ENCODE measurements at regions not wholly inside any gene's neighbourhood (a gene's known extent, or its start where the extent isn't known, plus 50 kb on each side); places are given as distances from the start of the nearest gene placed in this dataset.

DNA sequence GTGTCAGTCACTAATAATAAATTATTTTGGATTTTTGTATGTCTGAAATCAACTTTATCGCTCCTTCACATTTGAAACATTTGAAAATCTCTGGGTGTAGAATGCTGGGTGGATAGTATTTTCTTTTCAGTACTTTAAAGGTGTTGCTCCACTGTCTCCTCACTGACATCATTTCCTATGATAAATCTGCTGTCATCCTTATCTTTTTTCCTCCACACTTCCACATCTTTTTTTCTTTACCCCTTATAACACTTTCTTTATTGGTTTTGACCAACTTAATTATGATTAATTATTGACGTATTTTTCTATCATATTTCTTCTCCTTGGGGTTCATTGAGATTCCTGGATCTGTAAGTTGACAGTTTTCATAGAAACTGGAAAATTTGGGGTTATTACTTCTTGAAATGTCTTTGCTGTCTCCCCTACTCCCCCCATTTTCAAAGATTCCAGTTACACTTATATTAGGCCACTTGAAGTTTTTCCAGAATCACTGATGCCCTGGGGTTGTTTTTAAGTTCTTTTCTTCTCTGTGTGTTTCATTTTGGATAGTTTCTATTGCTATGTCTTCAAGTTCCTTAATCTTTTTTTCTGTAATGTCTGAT lies 177.5 kb upstream of the DIO3 start:
- Histone ChIP-seq H3K27ac (ENCODE audit: low read depth in 1 of 2, low read length in 2 of 2) (no peak overlapping the region), H3K9me3 (ENCODE audit: control insufficient read depth, low read length) (peaks cover 3% of the 10 kb centered on the region), H3K4me1 (ENCODE audit: control insufficient read depth in 1 of 2, insufficient read depth in 2 of 2, low read length in 2 of 2) (no peaks in the 10 kb centered on the region), H3K4me3 (ENCODE audit: low read length in 2 of 2) (no peak overlapping the region), H3K27me3 (ENCODE audit: control insufficient read depth in 1 of 2, insufficient read depth in 2 of 2, low read length in 1 of 2) (no peaks in the 10 kb centered on the region), H3K36me3 (ENCODE audit: control insufficient read depth in 1 of 2, insufficient read depth in 2 of 2, low read length in 1 of 2) (no peaks in the 10 kb centered on the region)
- no peak for ATAC-seq (ENCODE audit: low FRiP score)
- 87 to 90% methylated on average over 2 of the region's 2 CpGs for WGBS, 2 donors
- DNase-seq, result no peak
- intact Hi-C loops (cut with DNase I), result no loop called here

DNA sequence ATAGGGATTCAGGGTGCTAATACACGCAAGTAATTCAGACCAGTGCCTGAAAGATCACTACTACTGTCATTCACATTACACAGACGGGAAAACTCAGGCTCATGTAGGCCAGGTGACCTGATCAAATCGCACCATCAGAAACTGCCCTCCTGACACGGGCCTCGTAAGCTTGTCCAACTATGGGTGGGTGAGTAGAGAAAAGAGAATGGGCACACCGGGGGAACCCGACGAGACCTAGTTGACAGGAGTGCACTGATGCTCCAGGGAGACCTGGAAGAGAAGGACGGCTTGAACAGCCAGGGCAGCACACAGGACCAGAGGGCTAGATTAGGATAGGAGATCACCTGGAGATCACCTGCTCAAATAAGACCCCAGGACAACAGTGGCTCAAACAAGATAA lies 166.9 kb upstream of the DIO3 start:
- intact Hi-C loops (cut with DNase I), result no loop called here
- peaks cover 4% of the 10 kb centered on the region for H3K9me3 ChIP-seq (ENCODE audit: control insufficient read depth, low read length)
- H3K36me3 ChIP-seq (ENCODE audit: control insufficient read depth in 1 of 2, insufficient read depth in 2 of 2, low read length in 1 of 2), result no peaks in the 10 kb centered on the region
- ATAC-seq (ENCODE audit: low FRiP score) (no peak), DNase-seq (no peak)
- no peaks in the 10 kb centered on the region for H3K27me3 ChIP-seq (ENCODE audit: control insufficient read depth in 1 of 2, insufficient read depth in 2 of 2, low read length in 1 of 2)
- no peaks in the 10 kb centered on the region for H3K4me1 ChIP-seq (ENCODE audit: control insufficient read depth in 1 of 2, insufficient read depth in 2 of 2, low read length in 2 of 2)
- H3K27ac ChIP-seq (ENCODE audit: low read depth in 1 of 2, low read length in 2 of 2), result no peak overlapping the region
- H3K4me3 ChIP-seq (ENCODE audit: low read length in 2 of 2), result no peak overlapping the region
- 89 to 92% methylated on average over 9 of the region's 9 CpGs for WGBS, 2 donors

DNA sequence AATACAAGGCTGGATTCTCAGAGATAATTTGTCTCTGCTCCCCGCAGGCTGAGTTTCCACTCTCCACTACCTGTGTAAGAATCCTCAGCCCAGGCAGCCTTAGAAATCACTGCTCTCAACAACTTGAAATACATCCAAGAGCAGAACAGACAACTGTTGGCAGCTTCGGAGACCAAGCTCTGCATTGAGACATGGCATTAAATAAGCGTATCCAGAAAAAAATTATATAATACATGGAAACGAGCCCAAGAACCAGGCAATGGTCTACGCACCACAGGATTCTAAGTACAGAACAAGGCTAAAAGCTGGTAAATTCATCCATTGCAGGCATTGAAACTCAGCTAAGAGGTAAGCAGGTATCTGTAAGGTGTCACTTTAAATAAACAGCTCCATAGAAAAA lies 165.5 kb upstream of the DIO3 start:
- Histone ChIP-seq H3K27me3 (ENCODE audit: control insufficient read depth in 1 of 2, insufficient read depth in 2 of 2, low read length in 1 of 2) (no peaks in the 10 kb centered on the region), H3K27ac (ENCODE audit: low read depth in 1 of 2, low read length in 2 of 2) (no peak overlapping the region), H3K36me3 (ENCODE audit: control insufficient read depth in 1 of 2, insufficient read depth in 2 of 2, low read length in 1 of 2) (no peaks in the 10 kb centered on the region), H3K4me3 (ENCODE audit: low read length in 2 of 2) (no peak overlapping the region), H3K9me3 (ENCODE audit: control insufficient read depth, low read length) (peaks cover 4% of the 10 kb centered on the region), H3K4me1 (ENCODE audit: control insufficient read depth in 1 of 2, insufficient read depth in 2 of 2, low read length in 2 of 2) (no peaks in the 10 kb centered on the region)
- no peak for ATAC-seq (ENCODE audit: low FRiP score)
- intact Hi-C loops (cut with DNase I), result no loop called here
- 84 to 86% methylated on average over 5 of the region's 5 CpGs for WGBS, 2 donors
- no peak for DNase-seq

DNA sequence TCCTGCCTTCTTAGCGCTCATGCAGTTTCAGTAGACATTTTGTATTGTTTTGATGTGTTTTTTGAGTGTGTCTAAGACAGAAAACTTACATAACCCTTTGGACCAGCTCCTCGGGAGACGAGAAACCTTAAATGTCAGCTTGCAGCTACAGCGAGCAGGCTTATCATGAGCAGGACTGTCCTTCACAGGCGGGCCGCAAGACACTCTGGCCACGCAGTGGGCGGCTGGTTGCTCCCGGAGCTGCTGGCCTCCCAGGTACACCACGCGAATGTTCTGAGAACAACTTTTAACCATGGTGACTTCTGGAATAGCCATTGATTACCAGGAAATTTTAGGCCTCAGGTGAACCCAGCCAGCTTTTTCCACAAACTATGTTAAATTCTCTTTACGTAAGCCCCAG lies 164.1 kb upstream of the DIO3 start:
- Histone ChIP-seq H3K9me3 (ENCODE audit: control insufficient read depth, low read length) (peaks cover 3% of the 10 kb centered on the region), H3K36me3 (ENCODE audit: control insufficient read depth in 1 of 2, insufficient read depth in 2 of 2, low read length in 1 of 2) (no peaks in the 10 kb centered on the region), H3K4me1 (ENCODE audit: control insufficient read depth in 1 of 2, insufficient read depth in 2 of 2, low read length in 2 of 2) (no peaks in the 10 kb centered on the region), H3K27me3 (ENCODE audit: control insufficient read depth in 1 of 2, insufficient read depth in 2 of 2, low read length in 1 of 2) (no peaks in the 10 kb centered on the region), H3K27ac (ENCODE audit: low read depth in 1 of 2, low read length in 2 of 2) (no peak overlapping the region), H3K4me3 (ENCODE audit: low read length in 2 of 2) (no peak overlapping the region)
- DNase-seq, result no peak
- intact Hi-C loops (cut with DNase I), result no loop called here
- no peak for ATAC-seq (ENCODE audit: low FRiP score)
- 87% methylated on average over 12 of the region's 12 CpGs for WGBS, 2 donors

DNA sequence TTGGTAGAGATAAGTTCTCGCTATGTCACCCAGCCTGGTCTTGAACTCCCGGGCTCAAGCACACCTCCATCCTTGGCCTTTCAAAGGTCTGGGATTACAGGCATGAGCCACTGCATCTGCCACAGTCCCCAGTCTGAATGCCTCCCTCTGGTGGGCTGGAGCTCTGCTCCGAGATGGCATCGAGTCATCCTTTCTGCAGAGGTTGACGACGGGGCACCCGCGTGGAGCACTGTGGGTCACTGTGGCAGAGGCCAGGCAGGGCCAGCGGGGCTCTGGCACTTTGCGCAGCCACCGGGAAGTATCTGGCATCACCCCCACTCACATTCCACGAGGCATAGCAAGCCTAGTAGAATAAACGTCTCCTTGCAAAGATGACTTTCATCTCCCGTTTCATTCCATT lies 163.3 kb upstream of the DIO3 start:
- WGBS, 2 donors, result 62 to 73% methylated on average over 14 of the region's 14 CpGs
- ATAC-seq (ENCODE audit: low FRiP score), result no peak

DNA sequence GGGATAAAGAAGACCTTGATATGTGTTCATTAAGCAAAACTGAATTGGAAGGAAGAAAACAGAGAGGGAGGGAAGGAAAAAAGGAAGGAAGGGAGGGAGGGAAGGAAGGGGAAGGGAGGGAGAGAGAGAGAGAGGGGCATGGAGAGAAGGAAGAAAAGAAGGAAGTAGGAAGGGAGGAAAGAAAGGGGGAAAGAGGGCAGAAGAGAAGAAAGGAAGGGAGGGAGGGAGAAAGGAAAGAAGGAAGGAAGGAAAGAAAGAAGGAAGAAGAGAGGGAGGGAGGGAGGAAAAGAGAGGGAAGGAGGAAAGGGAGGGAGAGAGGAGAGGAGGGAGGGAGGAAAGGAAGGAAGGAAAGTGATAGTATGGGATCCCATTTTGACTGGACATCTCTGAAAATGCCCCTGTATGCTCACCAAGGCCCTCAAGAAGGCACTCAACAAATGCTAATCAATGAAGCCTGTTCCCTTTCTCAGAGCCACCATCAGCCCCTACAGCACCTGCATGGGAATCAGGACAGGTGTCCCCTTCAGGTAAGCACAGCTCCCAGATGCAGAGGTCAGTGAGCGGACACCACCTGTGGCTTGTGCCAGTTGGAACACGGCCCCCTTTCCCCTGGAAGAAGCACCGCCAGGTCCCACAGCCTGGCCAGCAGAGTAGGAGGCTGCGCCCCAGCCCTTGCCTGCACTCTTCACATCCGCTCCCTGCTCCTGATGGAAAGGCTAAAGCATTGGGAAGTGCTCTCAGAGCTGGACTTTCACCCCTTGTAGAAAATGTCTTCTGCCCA lies 161.4 kb upstream of the DIO3 start:
- peaks cover 2% of the 10 kb centered on the region for H3K9me3 ChIP-seq (ENCODE audit: control insufficient read depth, low read length)
- H3K27me3 ChIP-seq (ENCODE audit: control insufficient read depth in 1 of 2, insufficient read depth in 2 of 2, low read length in 1 of 2), result no peaks in the 10 kb centered on the region
- WGBS, 2 donors, result 87 to 89% methylated on average over 5 of the region's 5 CpGs
- H3K4me1 ChIP-seq (ENCODE audit: control insufficient read depth in 1 of 2, insufficient read depth in 2 of 2, low read length in 2 of 2), result no peaks in the 10 kb centered on the region
- DNase-seq (no peak), ATAC-seq (ENCODE audit: low FRiP score) (no peak)
- H3K27ac ChIP-seq (ENCODE audit: low read depth in 1 of 2, low read length in 2 of 2), result no peak overlapping the region
- H3K4me3 ChIP-seq (ENCODE audit: low read length in 2 of 2), result no peak overlapping the region
- no peaks in the 10 kb centered on the region for H3K36me3 ChIP-seq (ENCODE audit: control insufficient read depth in 1 of 2, insufficient read depth in 2 of 2, low read length in 1 of 2)
- intact Hi-C loops (cut with DNase I), result no loop called here

More for the DNA sequence above, 163.3 kb upstream of the DIO3 start:
- no peak for DNase-seq
- Histone ChIP-seq H3K27me3 (ENCODE audit: control insufficient read depth in 1 of 2, insufficient read depth in 2 of 2, low read length in 1 of 2) (no peaks in the 10 kb centered on the region), H3K4me1 (ENCODE audit: control insufficient read depth in 1 of 2, insufficient read depth in 2 of 2, low read length in 2 of 2) (no peaks in the 10 kb centered on the region), H3K36me3 (ENCODE audit: control insufficient read depth in 1 of 2, insufficient read depth in 2 of 2, low read length in 1 of 2) (no peaks in the 10 kb centered on the region), H3K27ac (ENCODE audit: low read depth in 1 of 2, low read length in 2 of 2) (no peak overlapping the region), H3K4me3 (ENCODE audit: low read length in 2 of 2) (no peak overlapping the region), H3K9me3 (ENCODE audit: control insufficient read depth, low read length) (peaks cover 2% of the 10 kb centered on the region)
- intact Hi-C loops (cut with DNase I), result no loop called here

DNA sequence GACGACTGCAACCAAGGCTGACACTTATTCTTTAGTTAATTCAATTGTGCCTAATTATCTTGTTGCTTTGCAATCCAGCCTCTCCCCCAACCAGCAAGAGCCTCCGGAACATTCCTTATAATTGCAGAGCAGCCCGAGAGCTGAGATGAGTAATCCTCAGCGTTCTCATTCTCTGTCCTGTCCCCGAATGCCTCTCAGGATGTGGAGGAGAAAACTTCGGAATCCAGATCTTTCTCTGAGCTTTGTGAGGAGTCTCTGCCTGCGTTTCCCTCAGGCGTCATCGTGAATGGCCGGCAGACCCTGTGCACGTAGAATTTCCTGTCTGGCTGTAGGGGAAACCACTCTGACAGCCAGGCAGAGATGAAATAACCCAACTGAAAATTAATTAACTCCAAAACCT lies 160.5 kb upstream of the DIO3 start:
- Histone ChIP-seq H3K27me3 (ENCODE audit: control insufficient read depth in 1 of 2, insufficient read depth in 2 of 2, low read length in 1 of 2) (no peaks in the 10 kb centered on the region), H3K4me3 (ENCODE audit: low read length in 2 of 2) (no peak overlapping the region), H3K27ac (ENCODE audit: low read depth in 1 of 2, low read length in 2 of 2) (no peak overlapping the region), H3K36me3 (ENCODE audit: control insufficient read depth in 1 of 2, insufficient read depth in 2 of 2, low read length in 1 of 2) (no peaks in the 10 kb centered on the region), H3K9me3 (ENCODE audit: control insufficient read depth, low read length) (no peaks in the 10 kb centered on the region), H3K4me1 (ENCODE audit: control insufficient read depth in 1 of 2, insufficient read depth in 2 of 2, low read length in 2 of 2) (no peaks in the 10 kb centered on the region)
- intact Hi-C loops (cut with DNase I), result no loop called here
- WGBS, 2 donors, result 7 to 9% methylated on average over 11 of the region's 11 CpGs
- ATAC-seq (ENCODE audit: low FRiP score), result no peak
- DNase-seq, result no peak

DNA sequence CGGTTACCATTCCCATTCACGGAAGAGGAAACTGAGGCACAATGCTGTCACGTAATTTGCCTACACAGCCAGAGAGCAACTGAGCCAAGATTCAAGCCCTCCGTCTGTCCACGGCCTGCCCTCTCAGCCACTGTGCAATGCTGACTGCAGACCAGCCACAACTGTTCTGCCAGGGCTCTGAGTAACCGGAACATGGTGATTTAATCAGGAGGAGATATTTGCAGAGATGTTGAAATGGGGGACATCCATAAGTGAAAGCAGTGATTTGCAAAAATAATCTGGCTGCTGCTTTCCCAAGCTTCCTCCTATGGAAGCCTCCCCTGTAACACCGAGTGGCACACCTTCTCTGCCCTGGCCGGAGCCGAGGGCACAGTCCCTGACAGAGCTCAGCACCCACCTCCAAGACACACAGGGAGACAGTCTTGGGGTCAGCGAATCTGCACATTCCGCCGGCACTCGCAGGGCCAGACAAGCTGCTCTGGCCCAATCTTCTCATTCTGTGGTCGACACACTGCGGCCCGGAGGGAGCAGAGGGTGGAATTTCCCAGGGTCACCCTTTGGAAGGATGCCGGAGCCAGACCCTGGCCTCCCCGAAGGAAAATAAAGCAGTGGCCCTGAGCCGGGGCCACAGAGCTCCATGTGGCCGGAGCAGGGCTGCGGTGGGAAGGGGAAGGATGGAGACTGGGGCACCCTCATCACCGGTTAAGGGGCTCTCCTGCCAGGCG lies 158.2 kb upstream of the DIO3 start:
- Histone ChIP-seq H3K4me1 (ENCODE audit: control insufficient read depth in 1 of 2, insufficient read depth in 2 of 2, low read length in 2 of 2) (no peaks in the 10 kb centered on the region), H3K9me3 (ENCODE audit: control insufficient read depth, low read length) (no peaks in the 10 kb centered on the region), H3K36me3 (ENCODE audit: control insufficient read depth in 1 of 2, insufficient read depth in 2 of 2, low read length in 1 of 2) (no peaks in the 10 kb centered on the region), H3K27me3 (ENCODE audit: control insufficient read depth in 1 of 2, insufficient read depth in 2 of 2, low read length in 1 of 2) (no peaks in the 10 kb centered on the region), H3K27ac (ENCODE audit: low read depth in 1 of 2, low read length in 2 of 2) (no peak overlapping the region), H3K4me3 (ENCODE audit: low read length in 2 of 2) (no peak overlapping the region)
- ATAC-seq (ENCODE audit: low FRiP score), result peak; percentile 39
- no peak for DNase-seq
- intact Hi-C loops (cut with DNase I), result no loop called here
- WGBS, 2 donors, result 77 to 79% methylated on average over 23 of the region's 23 CpGs
